SK-N-SH (cell line): ENCODE measurements at regions not wholly inside any gene's neighbourhood (a gene's known extent, or its start where the extent isn't known, plus 50 kb on each side); places are given as distances from the start of the nearest gene placed in this dataset.

Source experiments
- CTCF ChIA-PET: fragments of 300-600, 350-600 bp; formaldehyde crosslinking; extraction: SDS; loops from one replicate; lab custom pipeline; 2021; lab: Yijun Ruan, JAX
- POLR2A ChIA-PET: fragments of 350-600 bp; sonication (Branson Sonifier 250); formaldehyde crosslinking; extraction: SDS; loops from one replicate; lab custom pipeline; 2020; ENCODE audit warnings: antibody characterized with exemption, inconsistent platforms; lab: Yijun Ruan, JAX
- DNase-seq: peaks from one replicate; pipeline ENCODE4 v3.0.0; 2012
- H2AFZ ChIP-seq: fragments of 200-600 bp; sonication (generic); 2 replicates; pipeline ENCODE4 v1.8.1; 2016; ENCODE audit warnings: antibody characterized with exemption, mild to moderate bottlenecking, low read depth
- H3F3A ChIP-seq: fragments of 200-600 bp; sonication (generic); replicated peaks from 2 replicates; pipeline ENCODE3; 2016; ENCODE audit warnings: antibody characterized with exemption, mild to moderate bottlenecking; ENCODE audit not compliant: insufficient read depth
- H3K27ac ChIP-seq, 2 experiments: fragments of 200-500 bp in 1 of 2; fragments of 200-600 bp in 1 of 2; sonication (Bioruptor generic) in 1 of 2; sonication (generic), shearing (Covaris generic) in 1 of 2; 2 replicates each; pipeline versions ENCODE4 v1.5.1 to v1.6.1; 2014 to 2016; ENCODE audit warnings: low read depth in 2 of 2, inconsistent platforms in 1 of 2, low read length in 1 of 2, mild to moderate bottlenecking in 1 of 2, mixed read lengths in 1 of 2
- H3K27me3 ChIP-seq: fragments of 200-600 bp; sonication (generic), shearing (Covaris generic); 2 replicates; pipeline ENCODE4 v1.6.1; 2016; ENCODE audit warnings: mixed run types; ENCODE audit not compliant: insufficient read depth
- H3K36me3 ChIP-seq, 2 experiments: fragments of 200-500 bp in 1 of 2; fragments of 200-600 bp in 1 of 2; sonication (Bioruptor generic) in 1 of 2; sonication (generic) in 1 of 2; replicated peaks in 1 of 2; 2 replicates each; pipeline versions ENCODE3 to v1.5.1; 2014 to 2016; ENCODE audit warnings: low read length in 1 of 2, mild to moderate bottlenecking in 1 of 2; ENCODE audit not compliant: insufficient read depth in 2 of 2, control insufficient read depth in 1 of 2
- H3K4me1 ChIP-seq, 2 experiments: fragments of 200-500 bp in 1 of 2; fragments of 200-600 bp in 1 of 2; sonication (Bioruptor generic) in 1 of 2; sonication (generic), shearing (Covaris generic) in 1 of 2; 2 replicates each; pipeline versions ENCODE4 v1.5.1 to v1.6.1; 2014 to 2016; ENCODE audit warnings: low read depth in 1 of 2, low read length in 1 of 2, mixed run types in 1 of 2; ENCODE audit not compliant: insufficient read depth in 2 of 2, control insufficient read depth in 1 of 2
- H3K4me2 ChIP-seq: fragments of 200-600 bp; sonication (generic), shearing (Covaris generic); 2 replicates; pipeline ENCODE4 v1.6.1; 2017; ENCODE audit warnings: mixed run types
- H3K4me3 ChIP-seq, 2 experiments: fragments of 200-500 bp in 1 of 2; fragments of 200-600 bp in 1 of 2; sonication (Bioruptor generic) in 1 of 2; sonication (generic), shearing (Covaris generic) in 1 of 2; 2 replicates each; pipeline versions ENCODE4 v1.5.1 to v1.8.1; 2014 to 2016; ENCODE audit warnings: low read depth in 2 of 2, inconsistent platforms in 1 of 2, low read length in 1 of 2, mild to moderate bottlenecking in 1 of 2, mixed read lengths in 1 of 2, moderate library complexity in 1 of 2
- H3K79me2 ChIP-seq: fragments of 200-600 bp; sonication (generic); 2 replicates; pipeline ENCODE4 v1.8.1; 2017; ENCODE audit warnings: mild to moderate bottlenecking; ENCODE audit not compliant: insufficient read depth
- H3K9ac ChIP-seq: fragments of 200-600 bp; sonication (generic); 2 replicates; pipeline ENCODE4 v1.6.1; 2017; ENCODE audit warnings: mixed run types
- H3K9me2 ChIP-seq: fragments of 200-600 bp; sonication (generic); 2 replicates; pipeline ENCODE4 v1.6.1; 2017; ENCODE audit warnings: mixed run types
- H3K9me3 ChIP-seq: fragments of 200-600 bp; sonication (generic); 2 replicates; pipeline ENCODE4 v1.6.1; 2017; ENCODE audit warnings: mixed run types, mild to moderate bottlenecking, moderate library complexity
- H4K20me1 ChIP-seq: fragments of 200-600 bp; sonication (generic); 2 replicates; pipeline ENCODE4 v1.6.1; 2017; ENCODE audit warnings: mild to moderate bottlenecking, mixed run types; ENCODE audit not compliant: insufficient read depth
- CHD2 ChIP-seq: fragments of 150-350 bp; IDR thresholded peaks from 2 replicates; pipeline ENCODE4 v1.6.1; 2018; ENCODE audit warnings: low read length; ENCODE audit not compliant: partially characterized antibody
- ELF1 ChIP-seq: IDR thresholded peaks from 2 replicates; pipeline ENCODE4 v1.4.0; 2012
- EP300 ChIP-seq, 2 experiments: IDR thresholded peaks; 2 replicates each; pipeline versions ENCODE4 v1.4.0 to v1.6.1; 2012; ENCODE audit warnings: borderline replicate concordance in 1 of 2, low read depth in 1 of 2, low read length in 1 of 2
- EZH2phosphoT487 ChIP-seq: fragments of 200-600 bp; sonication (generic); IDR thresholded peaks from 2 replicates; pipeline ENCODE4 v1.6.1; 2017; ENCODE audit warnings: low read depth, mixed run types, mild to moderate bottlenecking, antibody characterized with exemption, moderate library complexity, borderline replicate concordance
- FOSL2 ChIP-seq: IDR thresholded peaks from 2 replicates; pipeline ENCODE4 v1.4.0; 2012; ENCODE audit warnings: low read depth, mild to moderate bottlenecking, moderate library complexity, borderline replicate concordance
- FOXJ3 ChIP-seq: sonication (generic); formaldehyde crosslinking; IDR thresholded peaks from 2 replicates; pipeline ENCODE4 v1.5.1; 2020; ENCODE audit warnings: mild to moderate bottlenecking, missing genetic modification reagents
- GABPA ChIP-seq: IDR thresholded peaks from 2 replicates; pipeline ENCODE4 v1.4.0; 2012; ENCODE audit warnings: low read depth, mild to moderate bottlenecking
- GATA2 ChIP-seq: sonication (generic); formaldehyde crosslinking; IDR thresholded peaks from 2 replicates; pipeline ENCODE4 v1.5.0; 2020; ENCODE audit warnings: mild to moderate bottlenecking, missing genetic modification reagents
- MEF2A ChIP-seq: IDR thresholded peaks from 2 replicates; pipeline ENCODE4 v1.4.0; 2012; ENCODE audit warnings: low read depth, borderline replicate concordance
- MXI1 ChIP-seq: IDR thresholded peaks from 2 replicates; pipeline ENCODE4 v1.6.1; 2012; ENCODE audit warnings: mild to moderate bottlenecking, low read depth, low read length, improper control_type of control experiment
- RAD21 ChIP-seq: IDR thresholded peaks from 2 replicates; pipeline ENCODE4 v1.6.1; 2012; ENCODE audit warnings: mild to moderate bottlenecking, low read length
- RCOR1 ChIP-seq: fragments of 150-350 bp; IDR thresholded peaks from 2 replicates; pipeline ENCODE4 v1.6.1; 2017; ENCODE audit warnings: antibody characterized with exemption, low read length
- RFX5 ChIP-seq: IDR thresholded peaks from 2 replicates; pipeline ENCODE4 v1.6.1; 2012; ENCODE audit warnings: mild to moderate bottlenecking, improper control_type of control experiment, low read length
- RXRA ChIP-seq: IDR thresholded peaks from 2 replicates; pipeline ENCODE4 v1.4.0; 2012; ENCODE audit warnings: low read depth, mild to moderate bottlenecking, borderline replicate concordance
- SIN3A ChIP-seq: IDR thresholded peaks from 2 replicates; pipeline ENCODE4 v1.6.1; 2012; ENCODE audit warnings: low read depth, mild to moderate bottlenecking, low read length, moderate library complexity, borderline replicate concordance
- TCF12 ChIP-seq: IDR thresholded peaks from 2 replicates; pipeline ENCODE4 v1.4.0; 2012
- TEAD4 ChIP-seq: IDR thresholded peaks from 2 replicates; pipeline ENCODE4 v1.4.0; 2012; ENCODE audit warnings: mild to moderate bottlenecking, borderline replicate concordance; ENCODE audit not compliant: insufficient read depth
- YY1 ChIP-seq: IDR thresholded peaks from 2 replicates; pipeline ENCODE4 v1.4.0; 2012; ENCODE audit warnings: low read depth, mild to moderate bottlenecking
- whole genome bisulfite sequencing: methylation state at CpG from one replicate; pipeline ENCODE4 v1.1.6; 2017; ENCODE audit warnings: low lambda C conversion rate; 5-methylcytosine and 5-hydroxymethylcytosine counted together
- TF ChIP-seq, protein P1 (sequence below): IDR thresholded peaks from 2 replicates; pipeline ENCODE4 v1.4.0; 2012; ENCODE audit warnings: low read depth
- TF ChIP-seq, protein P2 (sequence below): IDR thresholded peaks from 2 replicates; pipeline ENCODE4 v1.4.0; 2012; ENCODE audit warnings: low read depth, borderline replicate concordance
- TF ChIP-seq, protein P3 (sequence below): fragments of 150-350 bp; IDR thresholded peaks from 2 replicates; pipeline ENCODE4 v1.6.1; 2017; ENCODE audit warnings: antibody characterized with exemption, low read length, low read depth, borderline replicate concordance

DNA sequence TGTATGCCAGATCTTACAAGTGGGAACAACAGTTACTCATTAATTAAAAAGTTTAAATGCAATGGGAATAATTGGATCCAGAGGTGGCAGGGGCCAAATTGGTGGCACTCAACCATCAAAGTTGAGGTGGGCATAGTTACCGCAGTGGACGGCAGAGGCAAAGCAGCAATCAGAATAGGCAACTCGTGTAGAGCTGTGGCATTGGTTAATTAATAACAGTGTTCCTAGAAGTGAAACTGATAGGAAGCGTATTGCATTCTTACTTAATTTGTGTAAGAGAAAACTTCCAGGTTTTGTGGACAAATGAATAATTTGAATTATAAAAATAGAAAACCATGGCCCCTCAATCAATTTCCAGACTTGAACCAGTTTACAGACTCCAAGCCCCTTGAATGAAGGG is 1068.2 kb upstream of the ACVR2A start (continued):
- TF ChIP-seq, protein P1, sequence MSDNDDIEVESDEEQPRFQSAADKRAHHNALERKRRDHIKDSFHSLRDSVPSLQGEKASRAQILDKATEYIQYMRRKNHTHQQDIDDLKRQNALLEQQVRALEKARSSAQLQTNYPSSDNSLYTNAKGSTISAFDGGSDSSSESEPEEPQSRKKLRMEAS: no peak
- TF ChIP-seq MXI1 (no peak), RFX5 (no peak), ELF1 (no peak), YY1 (no peak), RCOR1 (no peak), GATA2 (no peak), MEF2A (no peak), FOSL2 (no peak), RXRA (no peak)
- TF ChIP-seq, protein P2, sequence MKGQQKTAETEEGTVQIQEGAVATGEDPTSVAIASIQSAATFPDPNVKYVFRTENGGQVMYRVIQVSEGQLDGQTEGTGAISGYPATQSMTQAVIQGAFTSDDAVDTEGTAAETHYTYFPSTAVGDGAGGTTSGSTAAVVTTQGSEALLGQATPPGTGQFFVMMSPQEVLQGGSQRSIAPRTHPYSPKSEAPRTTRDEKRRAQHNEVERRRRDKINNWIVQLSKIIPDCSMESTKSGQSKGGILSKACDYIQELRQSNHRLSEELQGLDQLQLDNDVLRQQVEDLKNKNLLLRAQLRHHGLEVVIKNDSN: no peak

DNA sequence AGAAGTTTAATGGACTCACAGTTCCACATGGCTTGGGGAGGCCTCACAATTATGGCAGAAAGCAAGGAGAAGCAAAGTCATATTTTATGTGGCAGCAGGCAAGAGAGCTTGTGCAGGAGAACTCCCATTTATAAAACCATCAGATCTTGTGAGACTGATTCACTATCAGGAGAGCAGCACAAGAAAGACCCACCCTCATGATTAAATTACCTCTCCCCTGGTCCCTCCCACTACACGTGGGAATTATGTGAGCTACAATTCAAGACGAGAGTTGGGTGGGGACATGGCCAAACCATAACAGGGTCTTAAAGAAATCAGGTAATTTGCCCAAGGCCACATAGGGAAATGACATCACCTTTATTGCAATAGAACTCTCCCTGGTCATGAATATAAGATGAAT is 1073.3 kb upstream of the ACVR2A start:
- Histone ChIP-seq H3K79me2 (no peaks in the 10 kb centered on the region), H3K9me2 (no peaks in the 10 kb centered on the region), H3K27ac (no peak overlapping the region), H3K4me2 (no peak overlapping the region), H3K4me1 (no peaks in the 10 kb centered on the region), H3K9ac (no peak overlapping the region), H4K20me1 (no peaks in the 10 kb centered on the region), H3K9me3 (no peaks in the 10 kb centered on the region), H3K36me3 (no peaks in the 10 kb centered on the region), H3K27me3 (no peaks in the 10 kb centered on the region), H3F3A (no peaks in the 10 kb centered on the region), H3K4me3 (no peak overlapping the region), H2AFZ (no peak overlapping the region)
- no peak for DNase-seq
- TF ChIP-seq GABPA: no peak
- TF ChIP-seq SIN3A: no peak
- TF ChIP-seq EZH2phosphoT487: no peak
- TF ChIP-seq TEAD4: no peak
- TF ChIP-seq, protein P3, sequence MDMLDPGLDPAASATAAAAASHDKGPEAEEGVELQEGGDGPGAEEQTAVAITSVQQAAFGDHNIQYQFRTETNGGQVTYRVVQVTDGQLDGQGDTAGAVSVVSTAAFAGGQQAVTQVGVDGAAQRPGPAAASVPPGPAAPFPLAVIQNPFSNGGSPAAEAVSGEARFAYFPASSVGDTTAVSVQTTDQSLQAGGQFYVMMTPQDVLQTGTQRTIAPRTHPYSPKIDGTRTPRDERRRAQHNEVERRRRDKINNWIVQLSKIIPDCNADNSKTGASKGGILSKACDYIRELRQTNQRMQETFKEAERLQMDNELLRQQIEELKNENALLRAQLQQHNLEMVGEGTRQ: no peak
- TF ChIP-seq RXRA: no peak
- no peak for TF ChIP-seq CHD2
- no peak for TF ChIP-seq TCF12
- TF ChIP-seq RAD21: no peak
- no peak for TF ChIP-seq FOXJ3
- no peak for TF ChIP-seq RFX5
- no peak for TF ChIP-seq EP300 (IDR thresholded peaks at IDR 0.05; ENCODE audit: borderline replicate concordance in 1 of 2, low read depth in 1 of 2, low read length in 1 of 2)
- ChIA-PET CTCF (no interaction called here), POLR2A (no interaction called here)
- WGBS: 4% methylated on average over 2 of the region's 2 CpGs
